GM18511 (cell line): ENCODE measurements at regions not wholly inside any gene's neighbourhood (a gene's known extent, or its start where the extent isn't known, plus 50 kb on each side); places are given as distances from the start of the nearest gene placed in this dataset.
"Not testable (repeated sequence)": the region's sequence is repeated elsewhere in the genome, so short reads cannot be mapped to it uniquely, and the experiment has no call there.

Experiments
- ATAC-seq: cut with Tn5 transposase; IDR thresholded peaks from one replicate; pipeline ENCODE4 v1.9.1; 2021; ENCODE audit warnings: mild to moderate bottlenecking, moderate library complexity; ENCODE audit not compliant: unreplicated experiment

GRCh38 chr13:94906605-94907004, 194.3 kb upstream of the SOX21 start:
- ATAC-seq = no peak

GRCh38 chr13:94902722-94903407, 190.5 kb upstream of the SOX21 start:
- no peak for ATAC-seq

GRCh38 chr13:94901070-94901469, 188.7 kb upstream of the SOX21 start:
- ATAC-seq = no peak

GRCh38 chr13:94896719-94897317, 184.5 kb upstream of the SOX21 start:
- ATAC-seq = no peak

- ATAC-seq = no peak
Measured at GRCh38 chr13:94896238-94896637, 183.9 kb upstream of the SOX21 start.

- ATAC-seq = no peak
Measured at GRCh38 chr13:94886191-94886590, 173.8 kb upstream of the SOX21 start.

GRCh38 chr13:94880463-94880862, 168.1 kb upstream of the SOX21 start:
- no peak for ATAC-seq

- ATAC-seq = no peak
Measured at GRCh38 chr13:94878602-94879165, 166.3 kb upstream of the SOX21 start.

GRCh38 chr13:94864474-94864873, 152.1 kb upstream of the SOX21 start:
- ATAC-seq = no peak

- ATAC-seq = peak; percentile 84
Measured at GRCh38 chr13:94860981-94861407, 148.6 kb upstream of the SOX21 start.

- no peak for ATAC-seq
Measured at GRCh38 chr13:94859811-94860210, 147.5 kb upstream of the SOX21 start.

- ATAC-seq = no peak
Measured at GRCh38 chr13:94859278-94859691, 146.9 kb upstream of the SOX21 start.

GRCh38 chr13:94858856-94859255, 146.5 kb upstream of the SOX21 start:
- ATAC-seq = no peak

GRCh38 chr13:94854688-94855087, 142.3 kb upstream of the SOX21 start:
- ATAC-seq = no peak

GRCh38 chr13:94851576-94851975, 139.2 kb upstream of the SOX21 start:
- ATAC-seq = no peak

GRCh38 chr13:94849254-94849653, 136.9 kb upstream of the SOX21 start:
- ATAC-seq = no peak

- no peak for ATAC-seq
Measured at GRCh38 chr13:94842901-94843300, 130.6 kb upstream of the SOX21 start.

GRCh38 chr13:94837056-94837455, 124.7 kb upstream of the SOX21 start:
- not testable (repeated sequence) for ATAC-seq

GRCh38 chr13:94829837-94830365, 117.6 kb upstream of the SOX21 start:
- no peak for ATAC-seq

GRCh38 chr13:94829185-94829836, 117.0 kb upstream of the SOX21 start:
- ATAC-seq = no peak

GRCh38 chr13:94827566-94827965, 115.2 kb upstream of the SOX21 start:
- no peak for ATAC-seq

- no peak for ATAC-seq
Measured at GRCh38 chr13:94825507-94825906, 113.2 kb upstream of the SOX21 start.
